ENCODE measurements at regions not wholly inside any gene's neighbourhood (a gene's known extent, or its start where the extent isn't known, plus 50 kb on each side); places are given as distances from the start of the nearest gene placed in this dataset.
A peak's percentile ranks its signal among the peaks of the same experiment; 100 is the strongest.
"Not testable (repeated sequence)": the region's sequence is repeated elsewhere in the genome, so short reads cannot be mapped to it uniquely, and the experiment has no call there.

DNA sequence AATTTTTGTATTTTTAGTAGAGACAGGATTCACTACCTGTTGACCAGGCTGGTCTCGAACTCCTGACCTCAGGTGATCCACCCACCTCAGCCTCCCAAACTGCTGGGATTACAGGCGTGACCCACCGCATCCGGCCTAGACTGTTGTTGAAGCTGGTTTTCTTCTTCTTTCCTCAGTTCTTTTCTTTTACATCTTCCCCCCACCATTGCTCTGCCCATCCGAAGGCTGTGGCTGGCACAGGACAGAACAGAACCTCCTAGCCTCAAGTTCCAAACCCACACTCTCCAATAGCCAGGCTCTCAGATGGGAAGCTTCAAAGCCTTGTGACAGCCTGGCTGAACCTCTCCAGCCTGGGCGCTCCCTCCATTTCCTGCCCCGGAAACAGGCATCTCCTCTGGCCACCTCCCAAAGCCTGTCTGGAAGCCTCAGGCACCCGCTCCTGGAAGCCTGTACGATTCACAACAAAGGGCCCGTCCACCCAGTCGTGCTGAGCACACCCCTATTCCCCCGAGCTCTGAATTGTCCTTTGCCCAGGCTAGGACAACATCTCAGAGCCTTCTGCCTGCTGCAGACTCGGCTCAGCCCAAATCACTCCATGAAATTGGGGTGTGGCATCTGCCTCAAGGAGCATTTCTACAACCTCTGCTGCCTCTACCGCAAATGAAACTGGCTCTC is 138.1 kb upstream of the C1QTNF3 start:
- peaks cover 40% of the 10 kb centered on the region for H3K36me3 Mint-ChIP-seq (ENCODE audit: low read depth)
- H3K4me1 Mint-ChIP-seq; H3K9me3 Mint-ChIP-seq; H3K27ac Mint-ChIP-seq; H3K4me3 Mint-ChIP-seq; H3K27me3 Mint-ChIP-seq (ENCODE audit: low read depth, poor library complexity); DNase-seq: not testable (repeated sequence)

DNA sequence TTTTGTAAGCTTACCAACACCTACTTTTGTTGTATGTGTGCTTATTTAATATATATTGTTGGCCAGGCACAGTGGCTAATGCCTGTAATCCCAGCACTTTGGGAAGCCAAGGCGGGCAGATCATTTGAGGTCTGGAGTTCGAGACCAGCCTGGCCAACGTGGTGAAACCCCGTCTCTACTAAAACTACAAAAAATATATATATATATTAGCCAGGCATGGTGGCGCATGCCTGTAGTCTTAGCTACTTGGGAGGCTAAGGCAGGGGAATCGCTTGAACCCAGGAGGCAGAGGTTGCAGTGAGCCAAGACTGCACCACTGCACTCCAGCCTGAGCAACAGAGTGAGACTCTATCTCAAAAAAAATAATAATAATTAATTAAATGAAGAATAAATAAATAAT is 142.0 kb upstream of the C1QTNF3 start:
- DNase-seq; H3K4me3 Mint-ChIP-seq; H3K27ac Mint-ChIP-seq; H3K9me3 Mint-ChIP-seq; H3K4me1 Mint-ChIP-seq; H3K27me3 Mint-ChIP-seq (ENCODE audit: low read depth, poor library complexity): not testable (repeated sequence)
- H3K36me3 Mint-ChIP-seq (ENCODE audit: low read depth), result peaks cover 42% of the 10 kb centered on the region

DNA sequence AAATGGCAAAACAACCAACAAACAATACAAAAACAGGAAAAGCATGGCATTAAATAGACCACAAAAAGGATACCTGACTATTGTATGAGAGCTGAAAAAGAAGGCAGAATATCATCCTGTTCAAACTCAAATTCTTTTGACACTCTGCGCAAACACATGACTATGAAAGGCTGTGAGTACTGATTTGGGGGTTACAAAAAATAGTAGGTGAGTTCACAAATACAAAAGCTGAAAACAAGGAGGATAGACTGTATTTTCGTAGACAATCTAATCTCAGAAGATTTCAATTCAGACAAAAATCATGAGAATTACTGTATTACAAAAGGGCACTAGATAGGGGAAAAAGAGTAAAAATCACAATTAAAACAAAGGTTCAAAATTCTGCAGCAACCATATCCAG is 142.6 kb upstream of the C1QTNF3 start:
- peak overlapping the region; percentile 1 for H3K27ac Mint-ChIP-seq
- not testable (repeated sequence) for DNase-seq; H3K4me1 Mint-ChIP-seq; H3K27me3 Mint-ChIP-seq (ENCODE audit: low read depth, poor library complexity); H3K4me3 Mint-ChIP-seq; H3K9me3 Mint-ChIP-seq
- H3K36me3 Mint-ChIP-seq (ENCODE audit: low read depth), result peaks cover 43% of the 10 kb centered on the region

DNA sequence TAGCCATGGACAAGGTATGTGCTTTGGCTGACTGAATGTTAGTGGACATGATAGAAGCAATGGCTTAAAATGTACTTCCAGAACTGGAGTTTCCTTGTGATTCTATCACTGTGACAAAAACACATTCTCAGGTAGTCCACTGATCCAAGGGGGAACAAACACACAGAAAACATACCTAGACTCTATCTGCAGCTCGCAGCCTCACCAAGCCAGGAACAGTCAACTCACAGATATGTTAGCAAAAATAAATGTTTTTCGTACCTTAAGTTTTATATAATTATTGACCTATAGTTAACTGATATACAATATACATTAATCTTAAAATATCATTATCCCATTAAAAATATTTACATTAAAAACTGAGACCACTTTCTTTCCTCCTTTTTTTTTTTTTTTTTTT is 143.1 kb upstream of the C1QTNF3 start:
- Mint-ChIP-seq H3K27ac (peak overlapping the region; percentile 5), H3K36me3 (ENCODE audit: low read depth) (peaks cover 42% of the 10 kb centered on the region)
- not testable (repeated sequence) for H3K4me1 Mint-ChIP-seq; DNase-seq; H3K9me3 Mint-ChIP-seq; H3K27me3 Mint-ChIP-seq (ENCODE audit: low read depth, poor library complexity); H3K4me3 Mint-ChIP-seq

DNA sequence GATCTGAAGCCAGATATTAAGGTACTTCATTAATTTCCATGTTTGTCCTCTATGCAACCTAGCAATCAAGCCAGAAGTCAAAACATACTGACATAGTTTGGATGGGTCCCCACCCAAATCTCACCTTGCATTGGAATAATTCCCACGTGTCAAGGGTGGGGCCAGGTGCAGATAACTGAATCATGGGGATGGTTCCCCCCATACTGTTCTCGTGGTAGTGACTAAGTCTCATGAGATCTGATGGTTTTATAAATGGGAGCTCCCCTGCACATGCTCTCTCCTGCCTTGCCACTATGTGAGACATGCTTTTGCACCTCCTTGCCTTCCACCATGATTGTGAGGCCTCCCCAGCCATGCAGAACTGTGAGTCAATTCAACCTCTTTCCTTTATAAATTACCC is 143.9 kb upstream of the C1QTNF3 start:
- peaks cover 12% of the 10 kb centered on the region for H3K9me3 Mint-ChIP-seq
- peaks cover 48% of the 10 kb centered on the region for H3K36me3 Mint-ChIP-seq (ENCODE audit: low read depth)
- not testable (repeated sequence) for H3K4me3 Mint-ChIP-seq; H3K27ac Mint-ChIP-seq; H3K27me3 Mint-ChIP-seq (ENCODE audit: low read depth, poor library complexity); DNase-seq
- H3K4me1 Mint-ChIP-seq, result peaks cover 11% of the 10 kb centered on the region

DNA sequence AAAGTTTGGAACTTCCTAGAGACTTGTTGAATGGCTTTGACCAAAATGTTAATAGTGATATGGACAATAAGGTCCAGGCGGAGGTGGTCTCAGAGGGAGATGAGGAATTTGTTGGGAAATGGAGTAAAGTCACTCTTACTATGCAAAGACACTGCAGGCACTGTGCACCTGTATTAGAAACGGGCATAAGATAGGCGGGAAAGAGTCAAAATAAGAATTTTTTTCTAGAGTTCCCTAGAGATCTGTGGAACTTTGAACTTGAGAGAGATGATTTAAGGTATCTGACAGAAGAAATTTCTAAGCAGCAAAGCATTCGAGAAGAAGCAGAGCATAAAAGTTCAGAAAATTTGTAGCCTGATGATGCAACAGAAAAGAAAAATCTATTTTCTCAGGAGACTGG is 144.4 kb upstream of the C1QTNF3 start:
- Mint-ChIP-seq H3K4me1 (peaks cover 16% of the 10 kb centered on the region), H3K9me3 (peaks cover 12% of the 10 kb centered on the region), H3K36me3 (ENCODE audit: low read depth) (peaks cover 54% of the 10 kb centered on the region)
- not testable (repeated sequence) for H3K27ac Mint-ChIP-seq; H3K4me3 Mint-ChIP-seq; H3K27me3 Mint-ChIP-seq (ENCODE audit: low read depth, poor library complexity); DNase-seq

DNA sequence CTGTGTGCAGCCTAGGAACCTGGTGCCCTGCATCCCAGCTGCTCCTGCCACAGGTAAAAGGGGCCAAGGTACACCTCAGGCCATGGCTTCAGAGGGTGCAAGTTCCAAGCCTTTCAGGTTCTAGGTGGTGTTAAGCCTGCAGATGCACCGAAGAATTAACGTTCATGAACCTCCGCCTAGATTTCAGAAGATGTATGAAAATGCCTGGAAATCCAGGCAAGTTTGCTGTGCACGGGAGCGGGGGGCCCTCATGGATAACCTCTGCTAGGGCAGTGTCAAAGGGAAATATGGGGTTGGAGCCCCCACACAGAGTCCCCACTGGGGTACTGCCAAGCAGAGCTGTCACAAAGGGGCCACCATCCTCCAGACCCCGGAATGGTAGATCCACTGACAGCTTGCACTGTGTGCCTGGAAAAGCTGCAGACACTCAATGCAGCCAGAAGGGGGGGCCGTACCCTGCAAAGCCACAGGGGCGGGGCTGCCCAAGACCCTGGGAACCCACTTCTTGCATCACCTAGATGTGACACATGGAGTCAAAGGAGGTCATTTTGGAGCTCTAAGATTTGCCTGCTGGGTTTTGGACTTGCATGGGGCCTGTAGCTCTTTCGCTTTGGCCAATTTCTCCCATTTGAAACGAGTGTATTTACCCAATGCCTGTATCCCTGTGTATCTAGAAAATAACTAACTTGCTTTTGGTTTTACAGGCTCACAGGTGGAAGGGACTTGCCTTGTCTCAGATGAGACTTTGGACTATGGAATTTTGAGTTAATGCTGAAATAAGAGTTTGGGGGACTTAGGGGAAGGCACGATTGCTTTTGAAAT is 145.2 kb upstream of the C1QTNF3 start:
- not testable (repeated sequence) for H3K4me3 Mint-ChIP-seq; H3K27ac Mint-ChIP-seq; H3K27me3 Mint-ChIP-seq (ENCODE audit: low read depth, poor library complexity)
- peaks cover 24% of the 10 kb centered on the region for H3K4me1 Mint-ChIP-seq
- TF ChIP-seq, protein P1, sequence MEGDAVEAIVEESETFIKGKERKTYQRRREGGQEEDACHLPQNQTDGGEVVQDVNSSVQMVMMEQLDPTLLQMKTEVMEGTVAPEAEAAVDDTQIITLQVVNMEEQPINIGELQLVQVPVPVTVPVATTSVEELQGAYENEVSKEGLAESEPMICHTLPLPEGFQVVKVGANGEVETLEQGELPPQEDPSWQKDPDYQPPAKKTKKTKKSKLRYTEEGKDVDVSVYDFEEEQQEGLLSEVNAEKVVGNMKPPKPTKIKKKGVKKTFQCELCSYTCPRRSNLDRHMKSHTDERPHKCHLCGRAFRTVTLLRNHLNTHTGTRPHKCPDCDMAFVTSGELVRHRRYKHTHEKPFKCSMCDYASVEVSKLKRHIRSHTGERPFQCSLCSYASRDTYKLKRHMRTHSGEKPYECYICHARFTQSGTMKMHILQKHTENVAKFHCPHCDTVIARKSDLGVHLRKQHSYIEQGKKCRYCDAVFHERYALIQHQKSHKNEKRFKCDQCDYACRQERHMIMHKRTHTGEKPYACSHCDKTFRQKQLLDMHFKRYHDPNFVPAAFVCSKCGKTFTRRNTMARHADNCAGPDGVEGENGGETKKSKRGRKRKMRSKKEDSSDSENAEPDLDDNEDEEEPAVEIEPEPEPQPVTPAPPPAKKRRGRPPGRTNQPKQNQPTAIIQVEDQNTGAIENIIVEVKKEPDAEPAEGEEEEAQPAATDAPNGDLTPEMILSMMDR (IDR thresholded peaks at IDR 0.05), result peak; percentile 53
- peaks cover 12% of the 10 kb centered on the region for H3K9me3 Mint-ChIP-seq
- DNase-seq, result peak; percentile 75
- H3K36me3 Mint-ChIP-seq (ENCODE audit: low read depth), result peaks cover 58% of the 10 kb centered on the region

DNA sequence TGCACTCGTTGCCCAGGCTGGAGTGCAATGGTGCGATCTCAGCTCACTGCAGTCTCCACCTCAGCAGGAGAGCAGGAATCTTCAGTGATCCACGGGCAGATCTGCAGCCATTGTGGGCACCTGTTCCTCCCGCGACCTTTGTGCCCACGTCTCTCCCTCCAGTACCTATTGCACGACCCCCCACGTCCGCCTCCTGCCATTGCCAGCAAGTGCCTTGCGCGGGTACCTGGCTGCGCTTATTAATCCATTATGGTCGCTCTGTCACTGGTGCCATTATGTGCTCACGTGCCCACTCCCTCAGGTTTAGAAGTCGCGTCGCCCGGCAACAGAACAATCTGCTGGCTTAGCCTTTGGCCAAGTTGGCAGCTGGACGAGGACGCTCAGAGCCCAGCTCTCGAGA is 146.2 kb upstream of the C1QTNF3 start:
- not testable (repeated sequence) for H3K4me3 Mint-ChIP-seq; DNase-seq; H3K27me3 Mint-ChIP-seq (ENCODE audit: low read depth, poor library complexity); H3K27ac Mint-ChIP-seq
- H3K9me3 Mint-ChIP-seq, result peaks cover 12% of the 10 kb centered on the region
- peaks cover 33% of the 10 kb centered on the region for H3K4me1 Mint-ChIP-seq
- peaks cover 61% of the 10 kb centered on the region for H3K36me3 Mint-ChIP-seq (ENCODE audit: low read depth)

DNA sequence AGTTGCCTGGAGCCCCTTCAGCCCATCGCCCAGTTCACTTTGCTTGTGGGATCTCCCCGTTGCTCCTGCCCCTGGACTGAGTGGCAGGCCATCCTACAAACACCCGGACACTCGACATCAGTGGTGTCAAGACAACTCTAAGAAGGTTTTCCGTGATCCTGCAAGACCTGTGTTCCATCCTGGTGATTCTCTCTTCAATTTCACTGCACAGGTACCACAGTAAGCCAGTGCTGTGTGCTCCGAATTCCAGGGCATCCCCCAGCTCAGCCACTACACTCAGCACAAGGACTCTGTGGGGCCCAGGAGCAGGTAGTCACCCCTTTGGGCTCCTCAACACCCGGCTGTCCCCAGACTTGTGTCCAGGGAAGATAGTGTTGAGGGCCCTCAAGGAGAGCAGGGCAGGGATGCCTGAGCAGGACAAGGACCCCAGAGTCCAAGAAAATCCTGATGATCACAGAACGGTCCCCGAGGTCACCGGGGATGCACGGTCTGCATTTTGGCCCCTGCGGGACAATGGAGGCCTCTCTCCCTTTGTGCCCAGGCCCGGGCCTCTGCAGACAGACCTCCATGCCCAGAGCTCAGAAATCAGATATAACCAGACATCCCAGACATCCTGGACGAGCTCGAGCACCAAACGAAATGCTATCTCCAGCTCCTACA is 146.9 kb upstream of the C1QTNF3 start:
- Mint-ChIP-seq H3K4me1 (peaks cover 33% of the 10 kb centered on the region), H3K9me3 (peaks cover 12% of the 10 kb centered on the region), H3K36me3 (ENCODE audit: low read depth) (peaks cover 59% of the 10 kb centered on the region), H3K27ac (peak overlapping the region; percentile 4)
- H3K4me3 Mint-ChIP-seq; DNase-seq; H3K27me3 Mint-ChIP-seq (ENCODE audit: low read depth, poor library complexity): not testable (repeated sequence)

DNA sequence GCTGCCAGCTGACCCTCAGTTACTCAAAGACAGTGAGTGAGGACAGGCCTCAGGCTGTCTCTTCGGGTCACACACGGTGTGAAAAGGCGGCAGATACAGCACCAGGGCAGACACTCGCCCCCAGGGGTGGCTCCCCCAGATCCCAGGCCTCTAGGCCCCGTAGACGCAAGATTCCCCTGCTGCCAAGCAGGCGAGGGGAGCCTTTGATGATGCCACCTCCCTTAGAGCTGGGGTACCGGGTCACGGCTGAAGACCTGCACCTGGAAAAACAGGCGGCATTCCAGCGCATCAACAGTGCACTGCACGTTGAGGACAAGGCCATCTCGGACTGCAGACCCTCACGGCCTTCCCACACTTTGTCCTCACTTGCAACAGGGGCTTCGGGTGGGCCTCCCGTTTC is 147.5 kb upstream of the C1QTNF3 start:
- not testable (repeated sequence) for DNase-seq; H3K4me3 Mint-ChIP-seq; H3K27me3 Mint-ChIP-seq (ENCODE audit: low read depth, poor library complexity)
- H3K36me3 Mint-ChIP-seq (ENCODE audit: low read depth), result peaks cover 59% of the 10 kb centered on the region
- H3K4me1 Mint-ChIP-seq, result peaks cover 33% of the 10 kb centered on the region
- peak overlapping the region; percentile 4 for H3K27ac Mint-ChIP-seq
- H3K9me3 Mint-ChIP-seq, result peaks cover 12% of the 10 kb centered on the region

DNA sequence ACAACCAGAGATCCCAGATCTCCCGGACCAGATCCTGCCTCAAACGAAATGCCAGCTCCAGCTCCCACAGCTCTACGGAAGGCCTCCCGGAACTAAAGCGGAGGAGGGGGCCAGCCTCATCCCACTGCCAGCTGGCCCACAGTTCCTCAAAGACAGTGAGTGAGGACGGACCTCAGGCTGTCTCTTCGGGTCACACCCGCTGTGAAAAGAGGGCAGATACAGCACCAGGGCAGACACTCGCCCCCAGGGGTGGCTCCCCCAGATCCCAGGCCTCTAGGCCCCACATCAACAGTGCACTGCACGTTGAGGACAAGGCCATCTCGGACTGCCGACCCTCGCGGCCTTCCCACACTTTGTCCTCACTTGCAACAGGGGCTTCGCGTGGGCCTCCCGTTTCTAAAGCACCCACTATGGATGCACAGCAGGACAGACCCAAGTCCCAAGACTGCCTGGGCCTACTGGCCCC is 148.3 kb upstream of the C1QTNF3 start:
- not testable (repeated sequence) for DNase-seq; H3K27me3 Mint-ChIP-seq (ENCODE audit: low read depth, poor library complexity); H3K4me3 Mint-ChIP-seq
- H3K27ac Mint-ChIP-seq, result peak overlapping the region; percentile 90
- H3K4me1 Mint-ChIP-seq, result peaks cover 33% of the 10 kb centered on the region
- peaks cover 12% of the 10 kb centered on the region for H3K9me3 Mint-ChIP-seq
- peaks cover 64% of the 10 kb centered on the region for H3K36me3 Mint-ChIP-seq (ENCODE audit: low read depth)

DNA sequence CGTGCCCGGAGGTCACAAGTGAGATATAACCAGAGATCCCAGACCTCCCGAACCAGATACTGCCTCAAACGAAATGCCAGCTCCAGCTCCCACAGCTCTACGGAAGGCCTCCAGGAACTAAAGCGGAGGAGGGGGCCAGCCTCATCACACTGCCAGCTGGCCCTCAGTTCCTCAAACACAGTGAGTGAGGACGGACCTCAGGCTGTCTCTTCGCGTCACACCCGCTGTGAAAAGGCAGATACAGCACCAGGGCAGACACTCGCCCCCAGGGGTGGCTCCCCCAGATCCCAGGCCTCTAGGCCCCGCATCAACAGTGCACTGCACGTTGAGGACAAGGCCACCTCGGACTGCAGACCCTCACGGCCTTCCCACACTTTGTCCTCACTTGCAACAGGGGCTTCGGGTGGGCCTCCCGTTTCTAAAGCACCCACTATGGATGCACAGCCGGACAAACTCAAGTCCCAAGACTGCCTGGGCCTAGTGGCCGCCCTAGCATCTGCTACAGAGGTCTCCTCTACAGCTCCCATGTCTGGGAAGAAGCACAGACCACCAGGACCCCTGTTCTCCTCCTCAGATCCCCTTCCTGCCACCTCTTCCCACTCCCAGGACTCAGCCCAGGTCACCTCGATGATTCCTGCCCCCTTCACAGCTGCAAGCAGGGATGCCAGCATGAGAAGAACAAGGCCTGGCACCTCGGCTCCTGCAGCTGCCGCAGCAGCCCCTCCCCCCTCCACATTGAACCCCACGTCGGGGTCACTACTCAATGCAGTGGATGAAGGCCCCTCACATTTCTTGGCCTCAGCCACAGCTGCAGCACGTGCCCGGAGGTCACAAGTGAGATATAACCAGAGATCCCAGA is 149.3 kb upstream of the C1QTNF3 start:
- H3K4me1 Mint-ChIP-seq, result peaks cover 33% of the 10 kb centered on the region
- peak overlapping the region; percentile 90 for H3K27ac Mint-ChIP-seq
- H3K27me3 Mint-ChIP-seq (ENCODE audit: low read depth, poor library complexity), result not testable (repeated sequence)
- peaks cover 12% of the 10 kb centered on the region for H3K9me3 Mint-ChIP-seq
- H3K4me3 Mint-ChIP-seq, result peak overlapping the region; percentile 25
- DNase-seq, result peak; percentile 43
- peaks cover 64% of the 10 kb centered on the region for H3K36me3 Mint-ChIP-seq (ENCODE audit: low read depth)
